NCI-H510A treated with DMSO at 0.1 percent for 48 hours (cell line): ENCODE measurements at regions not wholly inside any gene's neighbourhood (a gene's known extent, or its start where the extent isn't known, plus 50 kb on each side); places are given as distances from the start of the nearest gene placed in this dataset.

ENCODE experiments used
- DNase-seq: peaks from one replicate; lab custom pipeline; 2025; lab: John Stamatoyannopoulos, UW

- DNase-seq, result no peak
Observed at GRCh38 chr4:89665662-89666061, 171.3 kb downstream of the SNCA start.

GRCh38 chr4:89664521-89664920 lies 172.4 kb downstream of the SNCA start:
- no peak for DNase-seq

- no peak for DNase-seq
Observed at GRCh38 chr4:89661173-89661899, 175.6 kb downstream of the SNCA start.

GRCh38 chr4:89660444-89661172 lies 176.4 kb downstream of the SNCA start:
- DNase-seq, result no peak

GRCh38 chr4:89658701-89659024 lies 178.3 kb downstream of the SNCA start:
- no peak for DNase-seq

DNA sequence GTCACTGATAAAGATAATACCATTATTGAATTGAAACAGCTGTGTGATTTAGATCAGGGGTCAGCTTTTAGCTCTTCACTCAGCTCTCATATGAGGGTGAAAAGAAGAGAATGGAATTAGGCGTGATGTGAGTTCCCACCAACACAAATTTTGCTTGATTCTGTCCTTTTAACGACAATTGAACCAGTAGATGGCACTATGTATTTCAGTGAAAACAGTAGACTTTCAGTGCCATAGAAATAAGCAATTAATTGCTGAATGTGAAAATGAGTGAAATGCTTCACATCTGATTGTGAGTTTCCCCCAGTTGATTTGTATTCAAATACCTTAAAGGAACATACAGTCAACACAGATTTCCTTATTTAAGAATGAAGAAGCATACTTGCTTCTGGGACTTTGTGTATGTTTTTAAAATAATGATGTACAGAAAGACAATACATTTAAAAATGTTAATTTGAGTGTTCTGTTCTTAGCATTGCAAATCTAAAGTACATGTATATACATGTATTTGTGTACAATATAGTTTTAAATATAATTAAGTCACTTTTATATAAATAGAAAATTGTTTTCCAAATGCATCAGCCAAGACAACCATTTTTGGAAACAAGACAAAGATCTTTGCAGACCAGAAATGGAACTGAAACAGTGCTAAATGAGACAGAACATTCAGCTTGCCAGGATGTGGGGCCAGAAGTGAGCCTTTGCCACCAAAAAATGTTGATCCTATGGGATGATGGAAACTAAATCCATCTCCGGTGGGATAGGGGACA lies 178.8 kb downstream of the SNCA start:
- DNase-seq, result no peak

GRCh38 chr4:89653012-89653411 lies 183.9 kb downstream of the SNCA start:
- no peak for DNase-seq

GRCh38 chr4:89645482-89645881 lies 191.5 kb downstream of the SNCA start:
- no peak for DNase-seq

- DNase-seq, result no peak
Observed at GRCh38 chr4:89641367-89641687, 195.6 kb downstream of the SNCA start.

GRCh38 chr4:89640620-89641366 lies 196.2 kb downstream of the SNCA start:
- no peak for DNase-seq

DNA sequence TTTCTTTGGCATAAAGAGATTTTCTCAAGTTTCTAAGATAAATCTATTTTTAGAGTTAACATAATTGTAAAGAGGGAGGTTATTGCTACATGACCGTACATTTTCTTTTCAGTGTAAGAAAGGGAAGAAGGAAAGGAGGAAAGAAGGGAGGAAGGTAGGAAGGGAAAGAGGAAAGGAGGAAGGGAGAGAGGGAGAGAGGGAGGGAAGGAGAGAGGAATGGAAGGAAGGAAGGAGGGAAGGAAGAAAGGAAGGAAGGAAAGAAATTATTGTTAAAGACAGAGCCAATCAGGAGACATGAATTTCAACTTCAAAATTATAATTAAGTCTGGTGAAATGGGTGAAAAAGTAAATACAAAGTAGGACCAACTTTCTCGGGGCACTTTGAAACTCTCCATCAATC lies 197.6 kb downstream of the SNCA start:
- DNase-seq, result no peak

- DNase-seq, result no peak
Observed at GRCh38 chr4:89625599-89626293, 211.2 kb downstream of the SNCA start.

DNA sequence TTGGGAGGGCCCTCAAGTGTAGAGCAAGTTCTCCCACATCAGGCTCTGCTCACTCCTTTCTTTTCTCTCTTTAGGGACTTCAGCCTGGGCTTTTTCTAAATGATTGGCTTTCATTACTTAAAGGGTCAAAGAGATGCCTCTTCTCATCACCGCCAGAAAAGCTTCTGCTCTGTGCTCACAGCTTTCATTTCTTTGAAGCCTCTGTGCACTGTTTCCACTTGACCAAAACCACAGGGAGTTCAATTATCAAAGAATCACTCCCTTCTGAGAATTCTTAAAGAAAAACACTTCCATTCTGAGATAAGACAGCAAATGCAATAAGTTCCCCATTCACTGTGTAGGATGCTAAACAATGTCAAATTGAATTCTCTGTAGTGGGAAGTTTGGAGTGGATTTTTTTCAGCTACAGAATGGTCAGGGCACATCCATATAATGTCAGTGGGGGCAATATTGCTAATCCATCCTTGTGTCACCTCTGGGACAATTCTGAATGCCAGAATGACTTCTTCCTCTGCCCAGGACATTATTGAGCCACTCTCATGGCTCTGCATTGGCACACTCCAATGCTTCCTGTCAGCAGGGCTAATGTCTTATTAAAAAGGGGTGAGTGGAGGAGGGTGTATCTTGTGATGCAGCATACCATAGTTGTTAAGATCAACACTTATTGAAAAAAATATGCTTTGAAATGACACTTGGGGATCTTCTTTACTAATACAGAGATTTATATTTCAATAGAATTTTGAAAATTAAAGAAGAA lies 217.6 kb downstream of the SNCA start:
- DNase-seq, result no peak

DNA sequence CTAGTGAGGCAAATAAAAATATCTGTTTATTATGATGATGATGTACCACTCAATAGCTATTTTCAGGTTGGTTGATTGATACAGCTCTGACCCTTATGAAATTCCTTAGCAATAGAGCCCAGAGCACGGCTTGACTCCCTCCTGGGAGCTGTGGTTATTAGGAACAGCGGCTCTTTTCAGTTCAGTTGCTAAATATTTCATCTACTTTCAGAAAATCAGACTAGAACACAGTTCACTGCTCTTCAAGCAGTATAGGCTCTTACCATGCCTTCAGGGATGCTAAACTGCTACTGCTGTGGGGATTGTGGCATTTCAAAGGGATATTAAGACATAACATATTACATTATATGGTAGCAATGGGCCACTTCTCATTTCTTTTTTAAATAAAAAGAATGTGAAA lies 218.8 kb downstream of the SNCA start:
- DNase-seq, result no peak

DNA sequence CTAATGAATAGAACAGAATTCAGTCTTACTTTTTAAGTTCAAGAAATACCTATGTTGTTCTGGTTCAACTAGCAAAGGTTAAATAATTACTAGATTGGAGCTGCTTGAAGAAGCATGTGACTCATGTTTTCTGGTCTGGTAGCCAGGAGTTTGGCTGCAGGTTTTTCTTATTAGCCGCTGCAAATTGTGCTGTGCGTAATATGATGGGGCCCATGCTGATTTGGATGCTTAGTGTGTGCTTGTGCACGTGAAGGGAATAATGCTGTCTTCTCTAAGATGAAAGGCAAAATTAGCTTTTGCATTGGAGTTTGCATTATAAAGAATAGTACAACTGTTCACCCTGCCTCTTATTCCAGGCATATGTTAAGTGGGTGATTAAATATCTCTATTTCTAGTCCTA lies 219.6 kb downstream of the SNCA start:
- no peak for DNase-seq

GRCh38 chr4:89616382-89616781 lies 220.6 kb downstream of the SNCA start:
- no peak for DNase-seq

DNA sequence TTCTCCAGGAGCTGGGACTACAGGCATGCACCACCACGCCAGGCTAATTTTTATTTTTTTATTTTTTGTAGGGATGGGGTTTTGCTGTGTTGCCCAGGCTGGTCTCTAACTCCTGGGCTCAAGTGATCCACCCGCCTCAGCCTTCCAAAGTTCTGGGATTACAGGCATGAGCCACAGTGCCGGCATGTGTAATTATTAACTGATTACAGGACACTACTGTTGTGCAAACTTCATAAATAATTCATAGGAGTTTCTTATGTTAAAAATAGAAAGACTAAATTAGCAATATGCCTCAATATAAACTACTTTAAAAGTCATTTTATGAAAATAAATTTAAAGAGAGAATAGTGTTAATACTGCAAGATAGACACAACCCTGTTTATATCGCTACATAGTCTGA lies 221.9 kb downstream of the SNCA start:
- DNase-seq, result no peak

DNA sequence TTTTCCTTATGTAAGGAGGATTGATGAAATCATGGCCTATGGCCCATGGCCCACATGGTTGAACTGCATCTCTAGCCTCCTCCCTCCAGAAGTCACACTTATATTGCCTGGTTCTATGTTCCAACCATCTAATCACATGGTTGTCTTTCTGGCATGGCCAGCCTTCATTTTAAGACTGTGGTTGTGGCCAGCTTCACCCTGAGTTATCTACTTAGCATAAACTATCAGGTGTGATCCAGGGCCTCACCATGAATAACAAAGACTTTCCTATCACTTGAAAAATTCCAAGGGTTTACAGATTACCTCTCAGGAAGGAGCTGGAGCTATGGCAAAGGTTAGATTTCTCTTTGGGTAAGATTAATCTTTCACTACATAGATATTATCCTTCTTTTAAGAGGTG lies 222.8 kb downstream of the SNCA start:
- no peak for DNase-seq

DNA sequence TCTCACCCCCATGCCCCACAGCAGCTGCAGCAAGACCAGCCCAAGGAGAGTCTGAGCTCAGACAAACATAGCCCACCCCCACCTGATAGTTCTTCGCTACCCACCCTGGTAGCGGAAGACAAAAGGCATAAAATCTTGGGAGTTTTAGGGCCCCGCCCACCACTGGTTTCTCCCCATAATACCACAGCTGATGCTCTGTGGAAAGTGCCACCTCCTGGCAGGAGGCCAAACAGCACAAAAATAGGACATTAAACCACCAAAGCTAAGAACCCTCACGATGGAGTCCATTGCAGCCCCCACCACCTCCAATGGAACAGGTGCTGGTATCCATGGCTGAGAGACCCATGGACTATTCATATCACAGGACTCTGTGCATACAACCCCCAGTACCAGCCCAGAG lies 226.7 kb downstream of the SNCA start:
- DNase-seq, result no peak

DNA sequence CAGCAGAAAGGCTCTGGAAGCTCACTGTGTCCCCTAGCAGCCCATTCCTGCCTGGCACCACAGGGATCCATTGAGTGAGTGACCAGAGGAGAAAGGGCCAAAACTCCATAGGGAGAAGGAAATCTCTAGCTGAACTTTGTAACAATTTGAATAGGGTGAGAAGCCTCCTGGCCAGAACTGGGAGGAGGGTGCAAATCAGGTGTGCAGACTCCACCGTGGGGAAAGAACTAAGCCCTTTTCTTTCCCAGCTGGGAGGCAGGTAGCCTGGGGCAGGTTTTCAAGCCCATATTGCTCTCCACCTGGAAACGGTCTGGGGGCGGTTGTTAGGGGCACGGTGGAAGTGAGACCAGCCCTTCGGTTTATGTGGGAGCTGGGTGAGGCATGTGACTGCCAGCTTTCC lies 227.2 kb downstream of the SNCA start:
- DNase-seq, result no peak

- DNase-seq, result no peak
Observed at GRCh38 chr4:89604951-89605350, 232.0 kb downstream of the SNCA start.
